ENCODE measurements at regions not wholly inside any gene's neighbourhood (a gene's known extent, or its start where the extent isn't known, plus 50 kb on each side); places are given as distances from the start of the nearest gene placed in this dataset.

- no peak for DNase-seq (ENCODE audit: low read depth in 2 of 2)
Measured at GRCh38 chr10:58014436-58014835, 253.3 kb downstream of the IPMK start.

GRCh38 chr10:58013406-58013805 lies 254.3 kb downstream of the IPMK start:
- DNase-seq (ENCODE audit: low read depth in 2 of 2), result no peak

GRCh38 chr10:58010073-58010702 lies 257.5 kb downstream of the IPMK start:
- no peak for DNase-seq (ENCODE audit: low read depth in 2 of 2)

- no peak for DNase-seq (ENCODE audit: low read depth in 2 of 2)
Measured at GRCh38 chr10:58003945-58004344, 263.7 kb downstream of the IPMK start.

GRCh38 chr10:58001159-58001558 lies 266.5 kb downstream of the IPMK start:
- DNase-seq (ENCODE audit: low read depth in 2 of 2), result no peak

GRCh38 chr10:57996536-57996935 lies 271.2 kb downstream of the IPMK start:
- DNase-seq (ENCODE audit: low read depth in 2 of 2), result no peak

GRCh38 chr10:57993302-57993701 lies 274.4 kb downstream of the IPMK start:
- DNase-seq (ENCODE audit: low read depth in 2 of 2), result no peak

- DNase-seq (ENCODE audit: low read depth in 2 of 2), result no peak
Measured at GRCh38 chr10:57992321-57993077, 275.2 kb downstream of the IPMK start.

GRCh38 chr10:57988964-57989363 lies 278.7 kb downstream of the IPMK start:
- no peak for DNase-seq (ENCODE audit: low read depth in 2 of 2)

GRCh38 chr10:57987055-57987721 lies 280.5 kb downstream of the IPMK start:
- no peak for DNase-seq (ENCODE audit: low read depth in 2 of 2)

- no peak for DNase-seq (ENCODE audit: low read depth in 2 of 2)
Measured at GRCh38 chr10:57986422-57986821, 281.3 kb downstream of the IPMK start.

GRCh38 chr10:57983281-57983791 lies 284.4 kb downstream of the IPMK start:
- no peak for DNase-seq (ENCODE audit: low read depth in 2 of 2)

- DNase-seq (ENCODE audit: low read depth in 2 of 2), result no peak
Measured at GRCh38 chr10:57982091-57982490, 285.6 kb downstream of the IPMK start.

- no peak for DNase-seq (ENCODE audit: low read depth in 2 of 2)
Measured at GRCh38 chr10:57979956-57980355, 287.7 kb downstream of the IPMK start.

GRCh38 chr10:57979491-57979890 lies 288.2 kb downstream of the IPMK start:
- DNase-seq (ENCODE audit: low read depth in 2 of 2), result no peak

GRCh38 chr10:57977262-57977661 lies 290.4 kb downstream of the IPMK start:
- DNase-seq (ENCODE audit: low read depth in 2 of 2), result no peak

- no peak for DNase-seq (ENCODE audit: low read depth in 2 of 2)
Measured at GRCh38 chr10:57973451-57973850, 294.2 kb downstream of the IPMK start.

- no peak for DNase-seq (ENCODE audit: low read depth in 2 of 2)
Measured at GRCh38 chr10:57972783-57973182, 294.9 kb downstream of the IPMK start.

- DNase-seq (ENCODE audit: low read depth in 2 of 2), result no peak
Measured at GRCh38 chr10:57968328-57969016, 299.2 kb downstream of the IPMK start.

- no peak for DNase-seq (ENCODE audit: low read depth in 2 of 2)
Measured at GRCh38 chr10:57964351-57964750, 303.3 kb downstream of the IPMK start.

- DNase-seq (ENCODE audit: low read depth in 2 of 2), result no peak
Measured at GRCh38 chr10:57963546-57963945, 304.1 kb downstream of the IPMK start.

GRCh38 chr10:57962839-57963238 lies 304.9 kb downstream of the IPMK start:
- no peak for DNase-seq (ENCODE audit: low read depth in 2 of 2)

Measured in stimulated activated CD8-positive, alpha-beta memory T cell treated with anti-CD3 and anti-CD28 coated beads, Interleukin-15, amount 100 ng/mL, for 48 hours (primary cell).